ENCODE measurements at regions not wholly inside any gene's neighbourhood (a gene's known extent, or its start where the extent isn't known, plus 50 kb on each side); places are given as distances from the start of the nearest gene placed in this dataset.

GRCh38 chr5:17872204-17872603, 237.9 kb downstream of the TAF11L14 start:
- DNase-seq = no peak
- TF ChIP-seq POLR2A (IDR thresholded peaks at IDR 0.05) = no peak
- TF ChIP-seq, protein P1, sequence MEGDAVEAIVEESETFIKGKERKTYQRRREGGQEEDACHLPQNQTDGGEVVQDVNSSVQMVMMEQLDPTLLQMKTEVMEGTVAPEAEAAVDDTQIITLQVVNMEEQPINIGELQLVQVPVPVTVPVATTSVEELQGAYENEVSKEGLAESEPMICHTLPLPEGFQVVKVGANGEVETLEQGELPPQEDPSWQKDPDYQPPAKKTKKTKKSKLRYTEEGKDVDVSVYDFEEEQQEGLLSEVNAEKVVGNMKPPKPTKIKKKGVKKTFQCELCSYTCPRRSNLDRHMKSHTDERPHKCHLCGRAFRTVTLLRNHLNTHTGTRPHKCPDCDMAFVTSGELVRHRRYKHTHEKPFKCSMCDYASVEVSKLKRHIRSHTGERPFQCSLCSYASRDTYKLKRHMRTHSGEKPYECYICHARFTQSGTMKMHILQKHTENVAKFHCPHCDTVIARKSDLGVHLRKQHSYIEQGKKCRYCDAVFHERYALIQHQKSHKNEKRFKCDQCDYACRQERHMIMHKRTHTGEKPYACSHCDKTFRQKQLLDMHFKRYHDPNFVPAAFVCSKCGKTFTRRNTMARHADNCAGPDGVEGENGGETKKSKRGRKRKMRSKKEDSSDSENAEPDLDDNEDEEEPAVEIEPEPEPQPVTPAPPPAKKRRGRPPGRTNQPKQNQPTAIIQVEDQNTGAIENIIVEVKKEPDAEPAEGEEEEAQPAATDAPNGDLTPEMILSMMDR (IDR thresholded peaks at IDR 0.05) = no peak
- Histone ChIP-seq H3K4me3 (no peak overlapping the region), H3K4me1 (no peaks in the 10 kb centered on the region), H3K27me3 (no peaks in the 10 kb centered on the region), H3K27ac (no peak overlapping the region), H3K36me3 (no peaks in the 10 kb centered on the region), H3K9me3 (no peaks in the 10 kb centered on the region)
- intact Hi-C loops (cut with DNase I; ENCODE audit: low total_unique reads) = no loop called here

DNA sequence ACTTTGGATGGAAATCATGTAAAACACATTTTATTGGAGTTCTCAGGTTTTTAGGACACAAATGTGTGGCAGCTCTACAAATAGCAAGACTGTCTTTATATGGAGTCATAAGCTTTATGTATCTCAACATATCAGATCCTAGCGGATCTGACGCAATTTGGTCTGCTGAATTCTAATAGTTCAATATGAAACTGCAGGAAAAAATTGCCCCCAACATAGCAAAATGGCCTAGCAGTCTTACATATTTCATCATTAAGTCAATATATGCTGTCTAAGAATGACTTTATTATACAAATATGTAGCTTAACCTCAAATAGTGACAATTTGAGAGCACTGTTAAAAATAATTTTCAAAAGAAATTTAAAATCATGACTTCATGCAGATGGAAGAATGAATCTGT, 244.3 kb downstream of the TAF11L14 start:
- TF ChIP-seq, protein P1 (IDR thresholded peaks at IDR 0.05) = no peak
- TF ChIP-seq POLR2A (IDR thresholded peaks at IDR 0.05) = no peak
- Histone ChIP-seq H3K9me3 (no peaks in the 10 kb centered on the region), H3K36me3 (no peaks in the 10 kb centered on the region), H3K4me3 (no peak overlapping the region), H3K4me1 (no peaks in the 10 kb centered on the region), H3K27me3 (no peaks in the 10 kb centered on the region), H3K27ac (no peak overlapping the region)
- intact Hi-C loops (cut with DNase I; ENCODE audit: low total_unique reads) = no loop called here
- DNase-seq = no peak

DNA sequence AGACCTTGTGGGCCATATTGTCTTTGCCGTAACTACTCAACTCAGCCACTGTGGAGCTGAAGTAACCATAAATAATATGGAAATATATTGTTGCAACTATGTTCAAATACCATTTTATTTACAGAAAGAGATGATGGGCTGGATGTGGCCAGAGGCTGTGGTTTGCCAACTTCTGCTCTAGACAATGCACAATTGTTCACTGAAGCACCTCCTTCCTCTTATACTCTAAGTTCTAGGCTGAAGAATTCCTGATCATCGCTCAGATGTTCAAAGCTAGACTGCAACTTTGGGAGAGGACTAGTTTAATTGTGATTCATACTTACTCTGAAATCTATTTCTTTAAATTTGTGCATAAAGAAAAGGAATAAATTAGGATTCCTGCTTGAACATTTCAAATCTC, 245.0 kb downstream of the TAF11L14 start:
- Histone ChIP-seq H3K27me3 (no peaks in the 10 kb centered on the region), H3K9me3 (no peaks in the 10 kb centered on the region), H3K4me1 (no peaks in the 10 kb centered on the region), H3K27ac (no peak overlapping the region), H3K36me3 (no peaks in the 10 kb centered on the region), H3K4me3 (no peak overlapping the region)
- DNase-seq = no peak
- intact Hi-C loops (cut with DNase I; ENCODE audit: low total_unique reads) = no loop called here
- TF ChIP-seq POLR2A (IDR thresholded peaks at IDR 0.05) = no peak

- intact Hi-C loops (cut with DNase I; ENCODE audit: low total_unique reads) = no loop called here
- H3K27me3 ChIP-seq = no peaks in the 10 kb centered on the region
- DNase-seq = no peak
- no peaks in the 10 kb centered on the region for H3K4me1 ChIP-seq
- TF ChIP-seq, protein P1 (IDR thresholded peaks at IDR 0.05) = no peak
- TF ChIP-seq POLR2A (IDR thresholded peaks at IDR 0.05) = no peak
- no peaks in the 10 kb centered on the region for H3K9me3 ChIP-seq
- H3K36me3 ChIP-seq = no peaks in the 10 kb centered on the region
- H3K4me3 ChIP-seq = no peak overlapping the region
- H3K27ac ChIP-seq = no peak overlapping the region
Measured at GRCh38 chr5:17880869-17881268, 246.6 kb downstream of the TAF11L14 start.

- H3K27ac ChIP-seq = no peak overlapping the region
- no peak for DNase-seq
- H3K4me1 ChIP-seq = no peaks in the 10 kb centered on the region
- no peak overlapping the region for H3K4me3 ChIP-seq
- no peaks in the 10 kb centered on the region for H3K36me3 ChIP-seq
- no peaks in the 10 kb centered on the region for H3K9me3 ChIP-seq
- no peaks in the 10 kb centered on the region for H3K27me3 ChIP-seq
- TF ChIP-seq, protein P1 (IDR thresholded peaks at IDR 0.05) = no peak
- no peak for TF ChIP-seq POLR2A (IDR thresholded peaks at IDR 0.05)
- intact Hi-C loops (cut with DNase I; ENCODE audit: low total_unique reads) = no loop called here
Measured at GRCh38 chr5:17882760-17883488, 248.7 kb downstream of the TAF11L14 start.

Data from uterus (tissue), 3 donors.